ENCODE measurements at regions not wholly inside any gene's neighbourhood (a gene's known extent, or its start where the extent isn't known, plus 50 kb on each side); places are given as distances from the start of the nearest gene placed in this dataset.

DNA sequence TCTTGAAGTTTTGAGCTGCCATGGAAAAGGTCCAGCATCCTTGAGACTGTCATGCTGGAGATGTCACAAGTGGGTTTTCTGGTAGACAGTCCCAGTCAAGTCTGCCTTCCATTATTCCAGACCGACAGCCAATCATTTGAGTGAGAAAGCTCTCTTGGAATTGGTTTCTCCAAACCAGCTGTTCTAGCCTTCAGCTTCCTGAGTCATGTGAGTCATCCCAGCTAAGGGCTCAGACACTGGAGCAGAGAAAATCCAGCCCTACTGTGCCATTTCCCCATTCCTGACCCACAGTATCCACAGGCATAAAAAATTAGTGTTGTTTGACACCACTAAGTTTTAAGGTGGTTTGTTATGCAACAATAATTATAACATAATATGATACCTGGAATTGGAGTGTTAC lies 219.0 kb downstream of the ADRA2A start:
- ChIA-PET CTCF (no interaction called here), POLR2A (no interaction called here)
- Histone ChIP-seq H3K4me2 (replicated peaks; ENCODE audit: low read depth, low read length, poor library complexity, severe bottlenecking) (no peak overlapping the region), H2AFZ (ENCODE audit: insufficient read depth, low read depth, low read length, poor library complexity, severe bottlenecking) (no peak overlapping the region), H4K20me1 (ENCODE audit: control insufficient read depth, insufficient read depth, low read length, poor library complexity, severe bottlenecking) (no peaks in the 10 kb centered on the region), H3K36me3 (replicated peaks in 1 of 2; ENCODE audit: control extremely low read depth in 1 of 2, control insufficient read depth in 1 of 2, extremely low read depth in 1 of 2, insufficient read depth in 2 of 2, low read length in 1 of 2) (no peaks in the 10 kb centered on the region), H3K4me1 (ENCODE audit: control insufficient read depth in 2 of 2, insufficient read depth in 2 of 2, low read length in 2 of 2) (no peaks in the 10 kb centered on the region), H3K4me3 (ENCODE audit: control extremely low read depth in 1 of 5, extremely low read depth in 1 of 5, insufficient read depth in 1 of 5, low read depth in 2 of 5, low read length in 4 of 5) (no peak overlapping the region), H3K79me2 (ENCODE audit: control insufficient read depth, insufficient read depth, low read length) (no peaks in the 10 kb centered on the region), H3K9me3 (ENCODE audit: control extremely low read depth in 1 of 3, control insufficient read depth in 2 of 3, insufficient read depth in 1 of 3, low read length in 2 of 3) (peaks cover 0 to 2% (median 0%) of the 10 kb centered on the region in 3 donors), H3K27ac (ENCODE audit: low read length in 2 of 2) (no peak overlapping the region), H3K9ac (ENCODE audit: low read length) (no peak overlapping the region), H3K27me3 (replicated peaks in 1 of 4; ENCODE audit: control extremely low read depth in 1 of 4, control insufficient read depth in 3 of 4, insufficient read depth in 4 of 4, low read length in 3 of 4) (peaks cover 0 to 5% (median 0%) of the 10 kb centered on the region in 4 experiments)
- ATAC-seq (ENCODE audit: low read depth), result no peak
- WGBS (ENCODE audit: insufficient coverage), result 80% methylated on average over 1 of the region's 1 CpG
- peaks cover 25% of the 10 kb centered on the region for H3K27me3 Mint-ChIP-seq
- no peak for DNase-seq
- TF ChIP-seq EZH2 (IDR thresholded peaks at IDR 0.05; ENCODE audit: borderline replicate concordance, insufficient read depth, low read depth, low read length, poor library complexity, severe bottlenecking), result no peak
- TF ChIP-seq CTCF (IDR thresholded peaks at IDR 0.05), result no peak
- intact Hi-C loops (cut with micrococcal nuclease), result no loop called here
- no peak overlapping the region for H3K27ac Mint-ChIP-seq
- no peak overlapping the region for H3K4me3 Mint-ChIP-seq
- peaks cover 3% of the 10 kb centered on the region for H3K9me3 Mint-ChIP-seq (ENCODE audit: insufficient read depth)
- no peaks in the 10 kb centered on the region for H3K4me1 Mint-ChIP-seq

DNA sequence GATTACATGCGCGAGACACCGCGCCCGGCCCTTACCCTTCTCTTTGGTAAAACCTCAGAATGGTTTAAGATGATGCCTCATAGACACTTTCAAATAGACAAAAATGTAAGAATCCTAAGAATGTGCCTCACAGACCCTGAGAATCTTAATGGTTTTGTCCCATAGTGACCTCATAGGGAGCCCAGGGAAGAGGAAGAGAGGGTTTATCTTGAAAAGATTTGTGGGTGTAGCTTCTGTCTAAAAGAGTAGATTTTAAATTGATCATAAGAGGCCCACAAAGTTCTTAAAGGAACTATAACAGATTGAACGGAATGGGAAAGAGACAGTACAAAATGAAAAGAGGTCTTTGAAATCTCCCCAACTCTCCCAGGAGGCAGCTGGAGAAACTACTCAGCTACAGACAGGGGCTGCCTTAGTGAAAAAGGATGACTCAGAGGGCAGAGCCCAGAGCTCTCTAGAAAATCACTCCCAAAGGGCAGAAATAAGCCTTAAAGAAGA lies 220.6 kb downstream of the ADRA2A start:
- no peaks in the 10 kb centered on the region for H3K4me1 ChIP-seq (ENCODE audit: control insufficient read depth in 2 of 2, insufficient read depth in 2 of 2, low read length in 2 of 2)
- intact Hi-C loops (cut with micrococcal nuclease), result no loop called here
- no peak overlapping the region for H3K9ac ChIP-seq (ENCODE audit: low read length)
- H3K27me3 ChIP-seq (replicated peaks in 1 of 4; ENCODE audit: control extremely low read depth in 1 of 4, control insufficient read depth in 3 of 4, insufficient read depth in 4 of 4, low read length in 3 of 4), result peaks cover 0 to 5% (median 0%) of the 10 kb centered on the region in 4 experiments
- ATAC-seq (ENCODE audit: low read depth) (no peak), DNase-seq (no peak)
- H3K36me3 ChIP-seq (replicated peaks in 1 of 2; ENCODE audit: control extremely low read depth in 1 of 2, control insufficient read depth in 1 of 2, extremely low read depth in 1 of 2, insufficient read depth in 2 of 2, low read length in 1 of 2), result no peaks in the 10 kb centered on the region
- no peak overlapping the region for H3K4me3 Mint-ChIP-seq
- no peak overlapping the region for H3K27ac ChIP-seq (ENCODE audit: low read length in 2 of 2)
- no peaks in the 10 kb centered on the region for H3K79me2 ChIP-seq (ENCODE audit: control insufficient read depth, insufficient read depth, low read length)
- H3K4me2 ChIP-seq (replicated peaks; ENCODE audit: low read depth, low read length, poor library complexity, severe bottlenecking), result no peak overlapping the region
- WGBS (ENCODE audit: insufficient coverage), result no CpG with 5 or more reads among the region's 6 CpGs
- TF ChIP-seq CTCF (IDR thresholded peaks at IDR 0.05) (no peak), EZH2 (IDR thresholded peaks at IDR 0.05; ENCODE audit: borderline replicate concordance, insufficient read depth, low read depth, low read length, poor library complexity, severe bottlenecking) (no peak)
- peaks cover 29% of the 10 kb centered on the region for H3K27me3 Mint-ChIP-seq
- H3K9me3 ChIP-seq (ENCODE audit: control extremely low read depth in 1 of 3, control insufficient read depth in 2 of 3, insufficient read depth in 1 of 3, low read length in 2 of 3), result peaks cover 0 to 2% (median 0%) of the 10 kb centered on the region in 3 donors
- H2AFZ ChIP-seq (ENCODE audit: insufficient read depth, low read depth, low read length, poor library complexity, severe bottlenecking), result no peak overlapping the region
- H4K20me1 ChIP-seq (ENCODE audit: control insufficient read depth, insufficient read depth, low read length, poor library complexity, severe bottlenecking), result no peaks in the 10 kb centered on the region
- ChIA-PET POLR2A (no interaction called here), CTCF (no interaction called here)
- no peak overlapping the region for H3K4me3 ChIP-seq (ENCODE audit: control extremely low read depth in 1 of 5, extremely low read depth in 1 of 5, insufficient read depth in 1 of 5, low read depth in 2 of 5, low read length in 4 of 5)
- H3K27ac Mint-ChIP-seq, result no peak overlapping the region
- H3K9me3 Mint-ChIP-seq (ENCODE audit: insufficient read depth), result peaks cover 3% of the 10 kb centered on the region
- H3K4me1 Mint-ChIP-seq, result no peaks in the 10 kb centered on the region
